DMS114 treated with DMSO at 0.1 percent for 48 hours (cell line): ENCODE measurements at regions not wholly inside any gene's neighbourhood (a gene's known extent, or its start where the extent isn't known, plus 50 kb on each side); places are given as distances from the start of the nearest gene placed in this dataset.
"Not testable (repeated sequence)": the region's sequence is repeated elsewhere in the genome, so short reads cannot be mapped to it uniquely, and the experiment has no call there.

Experiments used
- DNase-seq: peaks from one replicate; lab custom pipeline; 2025; ENCODE audit not compliant: unreplicated experiment; lab: John Stamatoyannopoulos, UW

DNA sequence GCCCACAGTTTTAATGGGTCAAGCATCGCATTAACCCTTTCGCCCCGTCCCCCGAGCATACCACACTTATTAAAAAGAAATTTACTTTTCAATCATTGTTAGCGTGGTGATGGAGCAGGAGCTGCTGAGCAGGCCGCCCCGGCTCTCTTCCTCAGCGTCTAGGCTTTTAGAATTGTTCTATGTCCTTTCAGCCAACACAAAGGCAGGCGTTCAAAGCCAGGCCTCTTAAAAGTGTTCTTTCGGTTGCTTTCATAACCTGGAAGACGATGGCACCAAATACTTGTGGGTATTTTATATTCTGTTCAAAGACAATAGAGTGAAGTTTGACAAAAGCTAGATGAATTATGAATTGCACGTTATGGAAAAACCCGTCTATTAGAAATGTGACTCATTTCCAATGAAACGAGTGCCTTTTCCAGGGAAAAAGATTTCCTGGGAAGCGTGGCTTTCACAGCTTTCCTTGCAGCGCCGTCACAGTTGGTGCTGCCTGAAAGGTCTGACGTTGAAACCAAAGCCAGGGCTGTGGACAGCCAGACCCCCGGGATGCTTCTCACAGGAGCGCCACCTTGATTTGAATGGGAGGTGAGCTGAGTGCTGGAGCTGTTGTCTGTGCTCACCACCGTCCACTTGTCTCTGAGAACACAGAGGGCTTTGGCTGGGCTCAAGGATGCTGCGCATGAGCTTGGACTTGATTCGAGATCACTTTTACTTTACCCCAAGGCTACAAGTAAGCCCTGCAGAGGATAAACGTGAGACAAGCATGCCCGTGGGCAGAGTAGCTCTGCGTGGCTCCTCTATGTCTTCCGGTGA lies 78.8 kb downstream of the SOX1 start:
- no peak for DNase-seq

DNA sequence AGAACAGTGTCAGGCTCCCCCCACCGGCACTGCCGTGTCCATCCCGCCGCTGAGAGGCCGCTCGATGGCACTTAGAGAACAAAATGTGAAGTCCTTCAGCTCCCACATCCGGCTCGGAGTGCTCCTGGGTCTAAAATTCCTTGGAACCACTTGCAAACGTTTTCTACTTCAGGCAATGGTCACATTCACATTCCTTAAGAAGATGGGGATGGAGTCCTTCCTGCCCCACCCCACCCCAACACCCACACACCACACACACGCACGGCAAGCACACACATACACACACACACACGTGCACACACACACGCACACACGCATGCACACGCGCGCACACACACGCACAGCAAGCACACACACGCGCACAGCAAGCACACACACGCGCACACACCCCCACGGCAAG lies 83.4 kb downstream of the SOX1 start:
- DNase-seq = no peak

DNA sequence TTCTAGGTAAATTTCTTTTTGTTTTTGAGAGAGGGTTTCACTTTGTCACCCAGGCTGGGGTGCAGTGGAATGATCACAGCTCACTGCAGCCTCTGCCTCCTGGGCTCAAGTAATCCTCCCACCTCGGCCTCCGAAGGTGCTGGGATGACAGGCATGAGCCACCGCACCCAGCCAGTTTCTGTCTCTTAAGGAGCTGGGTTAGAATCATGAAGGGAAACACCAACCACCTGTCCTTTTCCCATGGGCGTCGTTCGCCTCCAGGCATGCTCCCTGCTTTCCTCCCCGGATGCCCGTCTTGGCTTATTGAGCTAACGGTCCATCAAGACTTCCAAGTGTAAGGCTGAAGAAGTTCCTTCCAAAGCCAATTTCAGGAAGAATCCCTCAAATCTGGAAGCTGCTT lies 85.9 kb downstream of the SOX1 start:
- DNase-seq = no peak

DNA sequence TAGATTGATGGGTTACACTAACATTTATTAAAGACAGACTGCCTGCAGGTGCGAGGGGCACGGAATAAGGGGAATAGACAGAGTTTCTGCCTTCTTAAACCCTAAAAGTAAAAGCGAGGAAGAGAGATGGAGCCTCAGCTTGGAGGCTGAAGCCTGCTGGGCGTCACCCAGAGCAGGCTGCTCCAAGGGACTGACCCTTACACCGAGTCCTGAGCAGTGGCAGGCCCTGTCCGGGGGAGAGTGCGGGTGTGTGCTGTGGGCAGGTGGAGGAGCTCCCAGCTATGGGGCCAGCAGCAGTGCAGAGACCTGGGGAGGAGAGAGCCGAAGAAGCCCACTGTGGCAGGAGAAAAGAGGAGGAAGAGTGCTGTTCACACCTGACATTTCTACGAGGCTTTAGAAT lies 86.4 kb downstream of the SOX1 start:
- DNase-seq = no peak

DNA sequence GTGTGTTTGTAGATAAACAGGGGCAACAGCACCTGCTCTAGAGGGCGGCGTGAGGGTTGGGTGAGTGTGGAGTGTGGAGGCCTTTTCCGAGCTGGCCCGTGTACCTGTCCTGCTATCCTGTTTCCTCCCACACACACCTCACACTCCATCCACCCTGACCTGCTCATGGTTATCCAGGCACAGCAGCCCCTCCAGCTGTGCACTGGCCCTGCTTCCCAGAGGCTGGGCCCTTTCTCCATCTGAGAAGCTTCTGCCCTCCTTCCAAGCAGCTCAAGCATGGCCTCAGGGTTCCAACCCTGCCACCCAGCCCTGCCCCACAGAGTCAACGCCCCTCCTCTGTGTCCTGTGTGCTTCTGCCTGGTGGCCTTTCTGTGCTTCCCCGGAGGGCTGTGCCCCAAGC lies 86.9 kb downstream of the SOX1 start:
- DNase-seq = no peak

DNA sequence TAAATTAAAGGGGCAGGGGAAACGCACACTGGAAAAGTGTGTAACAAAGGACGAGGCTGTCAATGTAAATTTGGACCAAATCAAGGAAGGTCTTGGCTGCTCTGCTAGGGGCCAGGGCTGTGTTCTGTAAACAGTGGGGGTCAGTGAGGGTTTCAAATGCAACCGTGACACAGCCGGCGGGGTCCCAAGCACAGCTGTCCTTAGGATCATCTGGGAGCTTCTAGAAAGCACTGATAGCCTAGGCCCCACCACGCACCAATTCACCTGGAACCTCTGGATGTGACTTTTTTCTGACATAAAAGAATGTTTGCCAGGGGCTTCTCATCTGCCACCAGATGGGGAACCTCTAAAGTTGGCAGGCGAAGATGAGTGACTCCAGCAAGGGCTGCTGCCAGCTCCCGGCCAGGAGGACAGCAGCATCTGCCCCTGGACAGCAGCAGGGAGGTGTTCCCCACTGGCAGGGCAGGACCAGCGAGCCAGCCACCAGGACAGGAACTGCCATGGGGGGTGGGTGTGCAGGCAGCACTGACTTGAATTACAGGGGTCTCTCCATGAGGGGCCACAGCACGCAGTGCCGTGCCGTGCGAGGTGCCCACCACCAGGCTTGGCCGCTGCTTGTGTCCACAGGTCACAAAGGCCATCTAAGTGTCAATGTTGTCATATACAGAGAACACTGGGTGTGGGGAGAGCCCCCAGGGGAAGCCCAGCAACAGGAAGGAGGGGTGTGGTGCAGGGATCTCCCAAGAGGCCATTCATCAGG lies 87.5 kb downstream of the SOX1 start:
- DNase-seq = no peak

DNA sequence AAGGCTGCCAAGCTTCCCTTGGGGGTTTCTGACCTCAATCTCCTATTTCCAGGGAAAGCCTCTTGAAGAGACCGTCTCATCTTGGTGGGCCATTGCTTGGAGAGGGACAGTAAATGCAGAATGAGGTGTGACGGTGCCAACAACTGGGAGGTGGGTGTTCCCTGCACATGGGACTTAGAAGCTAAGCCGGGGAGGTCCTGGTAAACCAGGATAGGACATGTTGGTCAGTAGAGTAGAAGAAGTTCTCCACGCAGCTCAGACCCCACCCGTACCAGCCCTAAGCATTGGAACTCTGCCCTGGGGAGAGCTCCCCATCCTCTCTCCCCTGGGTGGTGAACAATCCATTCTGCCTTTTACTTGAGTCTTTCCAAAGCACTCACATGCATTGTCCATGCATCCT lies 92.0 kb downstream of the SOX1 start:
- DNase-seq = no peak

DNA sequence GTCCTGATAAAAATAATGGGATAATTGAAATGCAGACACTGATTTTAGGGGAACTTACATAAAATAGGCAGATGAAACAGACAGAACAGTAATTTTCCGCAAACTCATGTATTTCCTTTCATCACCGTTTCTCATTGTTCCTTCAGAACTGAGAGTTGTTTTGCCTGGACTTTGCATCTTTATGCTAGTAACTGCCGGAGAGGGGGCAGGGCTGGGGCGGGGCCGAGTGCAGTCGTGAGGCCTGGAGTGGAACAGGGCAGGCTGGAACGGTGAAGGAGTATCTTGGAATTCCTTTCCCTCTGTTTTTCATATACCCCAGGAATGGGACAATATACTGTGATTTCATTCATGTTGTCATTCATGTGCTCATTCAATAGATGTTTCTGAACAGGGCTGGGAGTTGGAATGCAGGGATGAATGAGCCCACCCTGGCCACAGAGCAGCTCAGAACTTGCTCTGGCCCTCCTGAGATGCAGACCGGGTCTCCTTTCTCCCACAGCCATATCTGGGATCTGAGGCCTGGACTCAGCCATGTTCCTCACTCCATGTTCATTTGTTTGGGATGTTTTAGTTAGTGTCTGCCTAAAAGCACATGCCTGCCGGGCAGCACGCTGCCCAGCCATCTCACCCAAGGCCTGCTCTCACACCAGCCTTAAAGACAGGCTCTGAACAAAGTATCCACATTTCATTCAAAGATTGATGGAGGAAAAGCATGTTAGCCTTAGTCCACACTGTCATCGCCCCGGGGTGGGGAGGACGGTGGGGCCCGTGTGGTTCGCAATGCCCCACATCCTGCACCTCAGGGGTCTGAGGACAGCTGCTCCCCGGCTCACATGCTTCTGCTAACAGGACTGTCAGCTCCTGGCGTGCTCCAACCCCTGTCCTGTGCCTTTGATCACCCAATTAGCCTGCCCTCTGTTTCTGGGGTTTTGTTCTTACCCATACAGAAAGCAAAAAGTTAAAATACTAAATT lies 92.9 kb downstream of the SOX1 start:
- no peak for DNase-seq

DNA sequence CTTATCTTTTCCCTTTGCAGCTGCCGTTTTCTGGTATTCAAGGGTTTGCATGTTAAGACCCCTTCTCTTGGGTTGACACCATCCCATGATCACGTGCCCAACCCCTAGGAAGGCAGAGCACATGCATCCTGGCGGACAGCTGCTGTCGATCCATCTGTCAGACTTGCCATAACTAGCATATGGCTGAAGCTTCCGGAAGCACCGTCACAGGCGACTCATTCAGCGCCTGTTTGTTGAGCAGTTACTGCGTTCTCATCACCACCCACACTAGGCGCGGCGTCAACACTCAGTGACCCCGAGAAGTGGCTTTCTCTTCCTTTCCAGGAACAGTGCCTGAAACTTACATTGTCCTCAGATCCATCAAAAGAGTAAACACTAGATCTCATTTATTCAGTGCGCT lies 93.6 kb downstream of the SOX1 start:
- no peak for DNase-seq

DNA sequence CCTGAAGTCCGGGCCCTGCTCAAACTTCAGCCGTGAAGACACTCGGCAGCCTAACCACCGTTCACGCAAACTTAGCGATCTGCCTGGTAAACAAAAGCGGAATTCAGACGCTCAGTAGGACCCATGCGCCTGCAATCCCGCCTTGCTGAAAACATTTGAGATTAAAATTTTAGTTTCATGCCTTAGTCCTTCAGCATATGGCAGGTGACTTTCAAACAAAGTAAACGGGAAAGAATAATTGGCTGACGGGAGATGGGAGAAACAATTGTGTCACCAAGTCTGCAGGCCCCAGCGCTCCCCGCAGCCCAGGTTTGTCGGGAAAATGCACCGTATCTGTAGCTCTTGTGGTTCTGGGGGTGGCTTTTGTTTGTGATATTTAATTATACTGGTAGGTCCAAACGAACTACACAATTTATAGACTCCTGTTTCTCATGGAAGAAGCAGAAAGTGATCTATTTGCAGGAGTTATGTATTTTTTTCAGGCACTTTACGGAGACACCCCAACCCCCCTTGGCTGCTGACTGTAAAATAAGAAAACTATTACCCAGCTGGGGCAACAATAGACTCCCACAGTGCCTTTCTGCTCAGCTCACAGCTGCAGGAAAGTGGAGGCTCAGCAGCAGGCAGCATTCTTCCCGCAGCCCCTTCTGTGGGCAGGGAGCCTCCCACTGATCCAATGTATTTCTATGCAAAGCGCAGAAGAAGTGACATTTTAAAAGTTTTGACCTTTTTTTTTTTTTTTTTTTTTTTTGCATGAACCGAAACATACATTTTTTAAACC lies 94.8 kb downstream of the SOX1 start:
- no peak for DNase-seq

DNA sequence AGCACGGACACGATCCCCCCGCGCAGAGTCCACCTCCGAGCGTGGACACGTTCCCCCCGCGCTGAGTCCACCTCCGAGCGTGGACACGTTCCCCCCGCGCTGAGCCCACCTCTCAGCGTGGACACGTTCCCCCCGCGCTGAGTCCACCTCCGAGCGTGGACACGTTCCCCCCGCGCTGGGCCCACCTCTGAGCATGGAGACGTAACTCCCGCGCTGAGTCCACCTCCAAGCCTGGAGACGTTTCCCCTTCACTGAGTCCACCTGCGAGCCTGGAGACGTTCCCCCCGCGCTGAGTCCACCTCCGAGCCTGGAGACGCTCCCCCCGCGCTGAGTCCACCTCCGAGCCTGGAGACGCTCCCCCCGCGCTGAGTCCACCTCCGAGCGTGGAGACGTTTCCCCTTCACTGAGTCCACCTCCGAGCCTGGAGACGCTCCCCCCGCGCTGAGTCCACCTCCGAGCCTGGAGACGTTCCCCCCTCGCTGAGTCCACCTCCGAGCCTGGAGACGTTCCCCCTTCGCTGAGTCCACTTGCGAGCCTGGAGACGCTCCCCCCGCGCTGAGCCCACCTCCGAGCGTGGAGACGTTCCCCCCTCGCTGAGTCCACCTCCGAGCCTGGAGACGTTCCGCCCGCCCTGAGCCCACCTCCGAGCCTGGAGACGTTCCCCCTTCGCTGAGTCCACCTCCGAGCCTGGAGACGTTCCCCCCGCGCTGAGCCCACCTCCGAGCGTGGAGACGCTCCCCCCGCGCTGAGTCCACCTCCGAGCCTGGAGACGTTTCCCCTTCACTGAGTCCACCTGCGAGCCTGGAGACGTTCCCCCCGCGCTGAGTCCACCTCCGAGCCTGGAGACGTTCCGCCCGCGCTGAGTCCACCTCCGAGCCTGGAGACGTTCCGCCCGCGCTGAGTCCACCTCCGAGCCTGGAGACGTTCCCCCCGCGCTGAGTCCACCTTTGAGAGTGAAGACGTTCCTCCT lies 97.0 kb downstream of the SOX1 start:
- DNase-seq = not testable (repeated sequence)

DNA sequence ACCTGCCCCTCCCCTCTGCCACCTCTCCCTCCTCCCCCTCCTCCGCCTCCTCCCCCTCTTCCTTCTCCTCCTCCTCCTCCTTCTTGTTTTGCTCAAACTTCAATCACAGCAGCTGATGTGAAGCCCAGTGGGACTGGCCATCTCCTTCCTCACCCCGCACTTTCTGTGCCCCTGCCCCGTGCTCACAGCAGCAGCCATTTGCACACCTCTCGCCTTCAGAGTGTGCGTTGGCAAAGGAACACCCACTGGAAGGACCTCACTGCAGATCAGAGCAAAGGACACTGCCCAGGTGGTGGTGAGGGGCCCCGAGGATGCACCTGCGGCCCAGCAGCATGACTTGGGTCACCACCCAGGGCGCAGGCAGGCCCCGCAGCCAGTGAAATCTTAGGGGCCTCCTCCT lies 98.8 kb downstream of the SOX1 start:
- no peak for DNase-seq

DNA sequence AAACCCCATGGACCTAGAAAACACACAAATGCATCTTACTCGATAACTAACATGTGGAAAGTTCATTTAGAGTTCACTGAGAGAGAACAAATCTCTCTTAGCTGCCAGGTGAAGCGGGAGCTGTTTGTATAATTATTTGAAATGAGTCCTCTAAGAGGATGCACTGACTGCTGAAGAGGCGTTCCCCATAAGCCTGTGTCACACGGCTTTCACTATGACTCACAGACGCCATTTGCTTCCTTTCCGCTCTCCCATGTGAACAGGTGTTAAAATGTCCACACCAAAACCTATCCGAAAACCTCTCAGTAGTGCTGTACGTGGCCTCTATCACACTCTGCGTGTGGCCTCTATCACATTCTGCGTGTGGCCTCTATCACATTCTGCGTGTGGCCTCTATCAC lies 101.8 kb downstream of the SOX1 start:
- no peak for DNase-seq

DNA sequence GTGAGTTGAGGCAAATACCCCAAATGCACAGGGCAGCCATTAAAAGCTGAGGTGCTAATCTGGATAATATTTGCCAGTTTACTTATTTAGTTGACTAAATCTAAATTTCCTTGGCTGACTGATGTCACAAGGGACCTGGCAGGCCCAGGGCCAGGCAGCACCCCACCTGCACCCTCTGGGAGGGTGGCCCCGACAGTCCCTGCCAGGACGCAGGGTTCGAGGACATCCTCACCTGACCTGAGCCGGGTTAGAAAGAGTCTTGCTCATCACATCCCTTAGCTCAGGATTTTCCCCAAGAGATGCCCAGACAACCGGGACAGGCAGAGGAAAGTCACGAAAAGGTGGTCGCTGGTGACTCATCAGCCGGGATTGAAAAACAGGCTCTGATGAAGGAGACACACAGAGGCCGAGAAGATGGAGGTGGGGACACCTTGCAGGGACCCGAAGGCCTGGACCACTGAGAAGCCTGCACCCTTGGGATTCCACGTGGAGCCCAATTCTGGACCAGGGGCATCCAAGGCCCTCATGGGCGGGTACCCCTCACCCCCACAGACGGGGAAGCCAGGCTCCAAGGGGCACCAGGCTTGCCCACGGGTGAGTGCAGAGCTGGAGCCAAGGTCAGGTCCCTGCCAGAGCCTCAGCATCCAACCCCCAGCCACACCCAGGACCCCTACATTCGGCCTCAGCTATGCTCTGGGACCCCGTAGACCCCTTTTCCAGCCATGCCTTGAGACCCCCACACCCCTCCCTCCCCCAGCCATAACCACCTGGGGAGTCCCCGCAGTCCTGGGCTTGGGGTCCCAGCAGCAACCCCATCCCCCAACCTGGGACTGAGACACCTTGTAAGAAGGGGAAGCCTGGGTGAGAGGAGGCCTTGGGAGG lies 103.2 kb downstream of the SOX1 start:
- DNase-seq = no peak

DNA sequence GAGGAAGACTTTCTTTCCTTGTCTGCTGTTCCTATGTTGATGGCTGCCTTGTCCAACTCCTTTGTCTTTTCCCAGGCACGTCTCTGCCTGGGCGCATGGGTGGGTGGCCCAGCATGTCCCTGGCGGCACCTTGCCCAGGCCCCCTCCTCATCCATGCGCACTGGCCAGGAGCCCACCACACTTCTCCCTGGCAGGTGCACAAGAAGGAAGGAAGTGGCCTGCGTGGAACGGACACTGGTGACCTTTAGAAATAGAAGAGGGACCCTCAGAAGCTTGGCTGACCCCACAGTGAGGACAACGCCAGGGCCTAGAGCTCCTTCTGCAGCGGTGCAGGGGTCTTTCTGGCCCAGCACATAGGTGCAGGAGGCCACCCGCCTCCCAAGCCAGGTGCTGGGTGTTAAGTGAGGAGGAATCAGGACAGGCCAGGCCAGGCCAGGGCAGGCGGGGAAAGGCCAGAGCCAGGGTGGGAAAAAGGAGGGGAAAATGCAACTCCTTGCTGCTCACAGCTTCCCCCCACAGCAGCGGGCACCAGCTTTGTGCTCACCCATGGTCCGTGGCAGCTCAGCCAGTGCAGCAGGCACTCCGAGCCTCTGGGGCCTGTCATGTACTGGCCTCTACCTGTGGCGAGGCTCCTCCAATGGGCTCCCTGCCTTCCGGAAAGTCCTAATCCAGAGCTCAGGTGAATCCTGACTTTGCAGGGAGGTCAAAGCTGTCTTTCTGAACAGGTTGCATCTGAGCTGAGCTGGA lies 104.0 kb downstream of the SOX1 start:
- no peak for DNase-seq

DNA sequence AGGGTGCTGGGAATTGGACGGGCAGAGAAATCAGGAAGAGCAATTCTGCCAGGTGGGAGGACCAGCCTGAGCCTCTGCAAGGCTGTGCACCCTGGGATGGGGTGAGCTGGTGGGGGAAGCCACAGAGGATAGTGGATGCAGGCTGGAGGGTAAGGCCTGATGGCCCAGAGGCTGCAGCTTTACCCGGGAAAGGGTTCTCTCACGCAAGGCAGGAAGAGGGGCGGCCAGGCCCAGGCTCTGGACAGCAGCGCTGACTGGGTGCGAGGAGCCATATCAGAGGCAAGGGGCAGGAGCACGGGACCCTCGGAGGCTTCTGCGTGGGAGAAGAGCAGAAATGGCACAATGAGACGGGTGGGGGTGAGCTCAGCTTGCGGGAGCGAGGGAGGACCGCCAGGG lies 104.6 kb downstream of the SOX1 start:
- DNase-seq = no peak

DNA sequence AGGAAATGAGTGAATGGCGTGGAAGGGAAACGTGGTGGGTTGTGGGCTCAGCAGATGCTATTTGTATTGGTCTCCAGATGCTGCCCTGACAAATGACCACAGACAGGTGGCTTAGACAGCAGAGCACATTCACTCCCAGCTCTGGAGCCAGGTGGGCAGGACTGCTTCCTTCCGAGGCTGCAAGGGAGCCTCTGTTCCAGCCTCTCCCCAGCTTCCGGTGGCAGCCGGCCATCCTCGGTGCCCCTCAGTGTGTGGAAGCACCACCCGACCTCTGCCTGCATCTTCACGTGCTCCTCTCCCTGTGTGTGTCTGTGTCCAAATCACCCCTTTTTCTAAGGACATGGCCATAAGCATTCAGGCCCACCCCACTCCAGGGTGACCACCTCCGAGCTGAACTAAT lies 105.1 kb downstream of the SOX1 start:
- DNase-seq = no peak
